Retinal pigment epithelial cell (primary cell): ENCODE measurements at regions not wholly inside any gene's neighbourhood (a gene's known extent, or its start where the extent isn't known, plus 50 kb on each side); places are given as distances from the start of the nearest gene placed in this dataset.

Source experiments
- DNase-seq: peaks from one replicate; pipeline ENCODE4 v3.0.0-alpha.2; 2010; ENCODE audit warnings: low read depth
- H3K4me3 ChIP-seq: 2 replicates; pipeline ENCODE4 v1.5.1; 2011; ENCODE audit warnings: mild to moderate bottlenecking, low read length, control low read depth, moderate library complexity
- TF ChIP-seq, protein P1 (sequence below): conservative IDR thresholded peaks from 2 replicates; pipeline ENCODE4 v1.5.1; 2011; ENCODE audit warnings: low read depth, low read length, control low read depth, inconsistent platforms

GRCh38 chr16:65624666-65625065 is 502.8 kb upstream of the CDH11 start:
- TF ChIP-seq, protein P1, sequence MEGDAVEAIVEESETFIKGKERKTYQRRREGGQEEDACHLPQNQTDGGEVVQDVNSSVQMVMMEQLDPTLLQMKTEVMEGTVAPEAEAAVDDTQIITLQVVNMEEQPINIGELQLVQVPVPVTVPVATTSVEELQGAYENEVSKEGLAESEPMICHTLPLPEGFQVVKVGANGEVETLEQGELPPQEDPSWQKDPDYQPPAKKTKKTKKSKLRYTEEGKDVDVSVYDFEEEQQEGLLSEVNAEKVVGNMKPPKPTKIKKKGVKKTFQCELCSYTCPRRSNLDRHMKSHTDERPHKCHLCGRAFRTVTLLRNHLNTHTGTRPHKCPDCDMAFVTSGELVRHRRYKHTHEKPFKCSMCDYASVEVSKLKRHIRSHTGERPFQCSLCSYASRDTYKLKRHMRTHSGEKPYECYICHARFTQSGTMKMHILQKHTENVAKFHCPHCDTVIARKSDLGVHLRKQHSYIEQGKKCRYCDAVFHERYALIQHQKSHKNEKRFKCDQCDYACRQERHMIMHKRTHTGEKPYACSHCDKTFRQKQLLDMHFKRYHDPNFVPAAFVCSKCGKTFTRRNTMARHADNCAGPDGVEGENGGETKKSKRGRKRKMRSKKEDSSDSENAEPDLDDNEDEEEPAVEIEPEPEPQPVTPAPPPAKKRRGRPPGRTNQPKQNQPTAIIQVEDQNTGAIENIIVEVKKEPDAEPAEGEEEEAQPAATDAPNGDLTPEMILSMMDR = no peak
- no peak overlapping the region for H3K4me3 ChIP-seq

DNA sequence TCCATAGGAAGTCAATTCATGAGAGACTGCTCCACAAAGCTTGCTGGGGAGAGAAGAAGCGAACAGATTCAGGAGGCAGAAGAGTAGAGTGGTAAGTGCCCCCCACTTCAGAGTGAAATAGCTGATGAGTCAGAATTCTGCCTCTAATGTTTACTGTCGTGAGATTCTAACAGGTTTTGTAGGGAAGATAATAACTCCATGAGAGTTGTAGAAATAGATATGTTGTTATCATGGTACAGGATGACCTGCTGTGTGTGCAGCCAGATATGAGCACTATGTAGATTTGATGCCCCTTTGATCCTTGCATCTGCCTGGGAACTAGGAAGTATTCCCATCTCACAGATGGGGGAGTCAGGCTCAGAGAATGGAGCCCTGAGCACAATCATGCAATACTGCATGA is 502.4 kb upstream of the CDH11 start:
- TF ChIP-seq, protein P1 = no peak
- DNase-seq = no peak
- H3K4me3 ChIP-seq = no peak overlapping the region

More at GRCh38 chr16:65624666-65625065, 502.8 kb upstream of the CDH11 start:
- DNase-seq = no peak

DNA sequence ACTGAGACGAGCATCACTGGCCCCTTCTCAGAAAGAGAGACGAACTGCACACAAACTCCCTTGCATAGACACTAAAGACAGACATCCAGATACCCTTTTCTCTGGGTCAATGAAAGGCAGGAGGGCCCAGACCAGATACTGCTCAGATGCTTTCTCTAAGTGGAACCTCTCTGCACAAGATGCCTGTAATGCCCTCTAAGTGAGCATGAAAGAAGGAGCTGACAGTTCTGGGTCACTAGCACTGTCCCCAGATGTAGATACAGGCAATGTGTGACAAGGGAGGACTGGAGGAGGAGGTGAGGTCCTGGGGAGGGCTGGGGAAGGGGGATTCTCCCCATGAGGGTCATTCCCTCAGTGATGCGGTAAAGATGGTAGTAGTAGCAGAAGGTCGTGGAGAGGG is 501.0 kb upstream of the CDH11 start:
- TF ChIP-seq, protein P1 = no peak
- H3K4me3 ChIP-seq = no peak overlapping the region
- no peak for DNase-seq

- TF ChIP-seq, protein P1 = no peak
- H3K4me3 ChIP-seq = no peak overlapping the region
- DNase-seq = no peak
Measured at GRCh38 chr16:65622151-65622550, 500.3 kb upstream of the CDH11 start.

GRCh38 chr16:65621640-65622039 is 499.8 kb upstream of the CDH11 start:
- TF ChIP-seq, protein P1 = no peak
- no peak overlapping the region for H3K4me3 ChIP-seq
- no peak for DNase-seq

DNA sequence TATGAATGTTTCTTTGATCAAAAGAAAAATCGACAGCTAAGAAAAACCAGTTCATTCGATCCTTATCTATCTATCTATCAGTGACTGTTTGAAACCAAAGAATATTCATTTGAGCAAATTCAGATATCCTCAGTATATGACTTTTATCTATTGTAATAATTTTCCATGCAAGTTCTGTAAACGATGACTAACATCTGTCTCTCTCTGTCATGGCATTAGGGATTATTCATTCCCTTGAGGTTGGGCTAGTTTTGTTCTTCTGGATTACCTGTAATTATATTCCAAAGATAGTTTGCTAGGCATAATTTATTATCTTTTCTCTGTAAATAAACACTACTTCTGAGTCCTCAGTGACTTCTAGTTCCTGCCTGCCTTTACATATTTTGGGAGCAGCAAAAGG is 497.7 kb upstream of the CDH11 start:
- TF ChIP-seq, protein P1 = no peak
- no peak overlapping the region for H3K4me3 ChIP-seq
- no peak for DNase-seq

DNA sequence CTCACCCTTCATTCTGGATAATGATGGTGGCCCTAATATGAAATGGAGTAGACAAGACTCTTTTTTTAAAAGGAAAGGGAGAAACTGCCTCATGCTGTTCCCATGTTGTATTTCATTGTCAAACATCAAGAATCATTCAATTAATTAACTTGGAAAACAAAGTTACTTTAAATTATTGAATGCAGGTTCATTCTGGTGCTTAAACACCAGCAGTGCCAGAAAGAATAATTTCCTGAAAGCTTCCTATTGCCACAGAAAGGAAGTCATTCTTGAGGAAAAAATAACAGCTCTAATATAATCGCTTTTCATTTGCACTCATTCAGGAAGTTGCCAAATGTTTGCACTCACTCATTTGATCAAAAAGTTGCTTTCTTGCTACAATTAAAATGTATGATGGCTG is 497.1 kb upstream of the CDH11 start:
- no peak overlapping the region for H3K4me3 ChIP-seq
- no peak for DNase-seq
- TF ChIP-seq, protein P1 = no peak
